HG03442 (cell line): ENCODE measurements at regions not wholly inside any gene's neighbourhood (a gene's known extent, or its start where the extent isn't known, plus 50 kb on each side); places are given as distances from the start of the nearest gene placed in this dataset.

Experiments
- ATAC-seq: cut with Tn5 transposase; IDR thresholded peaks from one replicate; pipeline ENCODE4 v1.9.1; 2021; ENCODE audit warnings: mild to moderate bottlenecking, moderate library complexity; ENCODE audit not compliant: unreplicated experiment

DNA sequence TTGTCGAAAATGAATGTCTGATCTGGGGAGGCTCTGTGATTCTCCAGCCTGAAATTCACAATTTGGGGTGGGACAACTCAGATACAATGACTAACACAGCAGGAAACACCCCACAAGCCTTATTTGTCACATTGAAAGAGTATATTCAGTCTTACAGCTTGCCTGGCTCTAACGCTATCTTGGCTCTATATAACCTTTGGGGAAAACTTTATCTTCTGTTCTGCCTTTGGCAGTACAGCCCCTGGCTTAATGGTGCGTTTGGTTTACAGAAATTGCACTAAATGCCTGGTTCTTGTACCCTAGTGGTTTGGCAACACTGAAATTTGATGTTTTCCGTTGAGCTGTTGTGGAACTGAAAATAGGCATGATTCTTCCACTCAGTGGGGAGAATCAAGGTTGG is 178.1 kb upstream of the VEGFC start:
- no peak for ATAC-seq

DNA sequence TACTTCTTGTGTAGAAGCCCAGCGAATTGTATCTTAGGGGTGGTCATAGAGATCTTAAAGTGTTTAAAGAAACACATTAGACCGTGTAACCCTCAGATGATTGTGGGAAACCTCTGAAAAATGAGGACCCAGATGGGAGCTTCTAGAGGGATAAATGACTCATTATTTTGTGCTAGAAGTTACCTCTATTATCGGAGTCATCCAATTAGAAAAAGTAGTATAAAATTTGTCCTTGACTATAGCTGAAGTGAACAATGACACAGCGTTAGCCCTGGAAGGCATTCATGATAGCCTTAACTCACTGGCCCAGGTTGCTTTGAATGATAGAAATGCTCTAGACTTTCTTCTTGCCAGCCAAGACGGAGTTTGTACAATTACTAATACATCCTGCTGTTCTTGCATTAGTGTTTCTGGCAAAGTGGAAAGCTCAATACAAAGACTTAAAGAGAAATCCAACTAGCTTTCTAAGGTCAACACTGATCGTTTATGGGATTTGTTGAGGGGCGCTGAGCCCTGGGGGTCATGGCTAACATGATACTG is 178.9 kb upstream of the VEGFC start:
- ATAC-seq, result no peak

DNA sequence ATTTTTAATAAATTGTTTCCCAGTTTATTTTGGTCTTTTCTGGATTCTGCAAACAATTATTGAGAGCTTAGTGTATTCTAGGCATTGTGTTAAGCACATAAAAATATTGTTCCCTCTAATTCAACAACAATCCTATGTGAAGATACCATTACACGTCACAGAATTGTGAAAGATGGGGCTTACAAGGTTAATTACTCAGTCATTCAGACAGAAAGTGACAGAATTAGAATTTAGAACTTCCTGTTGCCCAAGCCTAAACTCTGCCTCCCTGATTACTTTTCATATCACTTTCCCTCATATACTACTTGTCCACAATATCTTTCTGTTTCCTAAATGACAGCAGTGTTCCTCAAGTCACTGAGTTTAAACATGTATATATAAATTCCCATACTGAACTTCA is 186.7 kb upstream of the VEGFC start:
- ATAC-seq, result no peak

DNA sequence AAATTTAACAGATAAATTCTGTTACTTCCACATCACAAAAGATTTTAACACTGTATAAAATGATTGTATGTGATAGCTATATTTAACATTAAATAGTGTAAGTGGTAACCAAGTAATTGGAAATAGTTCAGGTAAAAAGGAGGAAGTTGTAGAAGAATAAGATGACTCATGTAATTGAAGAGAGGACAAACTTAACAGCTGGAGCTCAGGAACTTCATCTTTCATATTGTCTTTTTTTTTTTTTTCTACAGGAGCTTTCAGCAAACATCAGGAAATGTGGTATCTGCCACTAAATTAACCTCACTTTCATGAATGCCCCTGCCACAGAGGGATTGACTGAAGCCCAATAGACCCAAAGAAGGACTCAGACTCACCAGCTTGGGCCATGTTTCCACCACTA is 188.4 kb upstream of the VEGFC start:
- ATAC-seq, result no peak

DNA sequence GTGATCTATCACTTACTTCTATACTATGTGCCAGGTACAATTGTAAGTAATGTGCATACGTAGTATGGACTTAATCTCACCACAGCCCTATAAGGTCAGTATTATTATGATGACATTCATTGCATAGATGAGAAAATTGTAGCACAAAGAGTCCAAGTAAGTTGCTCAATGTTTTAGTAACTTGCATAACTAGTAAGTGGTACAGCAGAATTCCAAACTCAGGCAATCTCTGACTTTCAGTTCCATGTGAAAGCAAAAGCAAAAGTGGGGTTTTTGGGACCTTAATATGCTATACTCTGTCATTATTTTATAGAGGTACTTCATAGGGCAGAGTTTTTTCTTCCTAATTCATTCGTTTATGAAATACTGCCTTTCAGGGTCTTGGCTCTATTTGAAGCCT is 188.8 kb upstream of the VEGFC start:
- no peak for ATAC-seq

DNA sequence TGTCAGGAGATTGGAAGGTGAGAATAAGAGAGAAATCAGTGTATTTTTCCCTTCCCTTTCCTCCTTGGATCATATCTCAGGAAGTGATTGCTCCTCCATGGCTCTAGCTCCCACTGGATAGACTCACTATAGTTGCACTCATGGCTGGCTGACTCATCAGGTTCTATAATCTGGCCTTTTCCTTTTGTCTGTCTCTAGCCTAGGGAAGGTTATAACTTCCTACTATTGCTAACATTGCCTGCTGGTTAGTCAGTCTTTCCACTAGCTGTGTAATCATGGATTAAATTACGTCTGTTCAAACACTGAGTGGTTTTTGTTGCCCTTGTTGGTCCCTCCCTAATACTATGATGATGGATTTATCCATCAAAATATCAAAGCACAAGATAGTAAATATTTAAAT is 195.5 kb upstream of the VEGFC start:
- no peak for ATAC-seq

DNA sequence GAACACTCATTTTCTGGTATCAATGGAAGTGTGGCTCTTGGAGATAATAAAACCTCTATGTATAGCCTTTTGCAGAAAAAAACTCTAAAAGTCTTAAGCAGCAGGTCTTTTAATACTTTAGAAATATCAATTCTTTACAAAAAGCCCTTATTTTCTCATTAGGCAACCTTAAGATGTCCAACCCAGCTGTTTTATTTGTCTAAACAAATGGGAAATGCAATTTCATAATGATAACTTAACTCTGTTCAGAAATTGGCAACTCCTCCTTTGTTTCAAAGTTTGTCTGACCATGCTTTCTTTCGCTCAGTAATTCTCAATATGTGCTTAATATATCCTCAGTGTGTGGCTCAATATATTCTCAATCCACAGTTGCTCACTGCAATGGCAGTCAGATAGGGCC is 196.5 kb upstream of the VEGFC start:
- no peak for ATAC-seq

DNA sequence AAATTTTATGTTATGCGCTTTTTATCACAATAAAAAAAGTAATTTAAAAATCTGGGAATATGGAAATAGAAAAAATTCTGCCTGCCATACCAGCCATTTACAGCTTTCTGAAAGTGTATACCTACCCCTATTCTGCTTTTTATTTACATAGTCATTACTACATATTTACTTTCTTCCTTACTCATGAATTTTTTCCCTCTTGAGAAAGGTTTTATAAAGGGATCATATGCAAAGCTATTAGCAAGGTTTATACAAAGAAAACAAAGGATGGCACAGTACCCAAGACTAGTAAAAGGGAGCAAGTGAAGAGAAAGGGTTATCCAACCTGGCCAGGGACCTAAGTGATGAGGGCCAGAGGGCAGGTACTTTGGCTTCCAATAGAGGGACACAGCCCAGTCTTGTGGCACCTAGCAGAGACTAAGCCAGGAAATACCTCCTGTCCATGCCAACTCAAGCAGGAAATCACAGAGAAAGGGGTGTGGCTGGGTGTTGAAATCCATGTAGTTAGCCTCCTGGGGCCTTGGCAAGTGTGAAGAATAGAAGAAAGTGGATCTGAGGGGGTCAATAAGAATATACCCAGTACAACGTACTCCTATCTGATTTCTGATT is 207.3 kb upstream of the VEGFC start:
- no peak for ATAC-seq

DNA sequence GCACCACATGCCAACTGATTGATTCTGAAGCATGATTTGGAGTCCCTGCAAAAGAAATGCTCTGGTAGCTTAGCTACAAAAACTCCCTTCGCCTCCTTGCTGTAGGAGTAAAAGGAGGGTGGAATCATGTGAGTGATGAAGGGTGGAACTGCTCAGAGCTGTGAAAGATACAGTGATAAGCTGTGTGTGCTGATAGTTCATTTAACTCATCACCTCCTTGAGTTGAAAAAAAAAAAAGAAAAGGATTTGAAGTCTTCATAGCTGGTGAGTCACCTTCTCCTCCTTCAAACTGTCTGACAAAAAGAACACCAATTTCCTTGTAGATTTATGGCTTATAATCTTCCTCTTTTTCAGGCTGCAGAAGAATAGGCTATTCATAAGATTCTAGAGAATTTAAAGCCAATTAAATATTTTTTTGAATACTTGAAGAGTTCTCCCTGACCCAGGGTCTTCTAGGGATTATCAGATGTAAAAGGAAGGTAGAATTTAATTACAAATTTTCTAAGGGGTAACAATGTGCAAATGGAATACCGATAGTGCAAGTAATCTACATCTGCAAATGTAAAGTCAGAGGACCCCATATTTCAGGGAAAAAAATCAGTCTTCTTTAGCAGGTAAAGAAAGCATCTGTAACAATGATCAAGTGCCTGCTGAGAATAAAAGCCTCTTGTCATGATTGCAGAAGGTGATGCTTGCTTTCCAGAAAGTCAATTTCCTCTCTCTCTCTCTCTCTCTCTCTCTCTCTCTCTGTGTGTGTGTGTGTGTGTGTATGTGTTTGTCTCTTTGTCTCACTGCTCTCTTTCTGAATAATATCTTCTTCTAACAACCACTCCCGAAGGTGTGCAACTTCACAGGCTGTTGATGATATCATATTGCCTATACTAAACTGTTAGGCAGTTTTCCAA is 208.8 kb upstream of the VEGFC start:
- ATAC-seq, result no peak

DNA sequence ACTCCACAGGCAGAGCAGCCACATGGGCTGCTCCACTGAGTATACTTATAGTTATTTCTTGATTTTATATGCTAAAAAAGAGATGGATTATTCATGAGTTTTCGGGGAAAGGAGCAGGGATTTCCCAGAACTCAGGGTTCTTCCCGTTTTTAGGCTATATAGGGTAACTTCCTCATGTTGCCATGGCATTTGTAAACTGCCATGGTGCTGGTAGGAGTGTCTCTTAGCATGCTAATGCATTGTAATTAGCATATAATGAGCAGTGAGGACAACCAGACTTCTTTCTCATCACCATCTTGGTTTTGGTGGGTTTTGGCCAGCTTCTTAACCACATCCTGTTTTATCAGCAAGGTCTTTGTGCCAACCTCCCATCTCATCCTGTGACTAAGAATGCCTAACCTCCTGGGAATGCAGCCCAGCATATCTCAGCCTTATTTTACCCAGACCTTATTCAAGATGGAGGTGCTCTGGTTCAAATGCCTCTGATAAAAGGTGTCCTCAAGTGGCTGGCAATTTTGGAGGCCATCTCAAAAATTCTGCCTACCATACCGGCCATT is 213.0 kb upstream of the VEGFC start:
- no peak for ATAC-seq

DNA sequence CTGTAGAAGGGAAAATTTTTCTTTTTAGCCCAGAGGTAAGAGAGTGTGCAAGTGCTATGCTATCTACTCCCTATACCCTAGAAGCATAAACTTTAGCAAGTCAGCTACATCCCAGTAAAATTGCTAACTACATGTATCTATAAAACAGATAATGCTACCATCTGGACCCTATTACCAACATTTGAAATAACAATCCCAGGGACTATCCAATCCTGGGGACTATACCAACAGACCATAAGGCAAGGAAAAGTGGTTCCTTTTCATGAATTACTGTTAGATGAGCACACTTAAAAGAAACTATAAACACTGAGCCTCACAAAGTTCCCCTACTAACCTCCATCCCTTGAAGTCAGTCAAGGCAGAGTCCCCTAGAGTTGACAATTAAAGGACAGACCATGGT is 213.6 kb upstream of the VEGFC start:
- ATAC-seq, result no peak

DNA sequence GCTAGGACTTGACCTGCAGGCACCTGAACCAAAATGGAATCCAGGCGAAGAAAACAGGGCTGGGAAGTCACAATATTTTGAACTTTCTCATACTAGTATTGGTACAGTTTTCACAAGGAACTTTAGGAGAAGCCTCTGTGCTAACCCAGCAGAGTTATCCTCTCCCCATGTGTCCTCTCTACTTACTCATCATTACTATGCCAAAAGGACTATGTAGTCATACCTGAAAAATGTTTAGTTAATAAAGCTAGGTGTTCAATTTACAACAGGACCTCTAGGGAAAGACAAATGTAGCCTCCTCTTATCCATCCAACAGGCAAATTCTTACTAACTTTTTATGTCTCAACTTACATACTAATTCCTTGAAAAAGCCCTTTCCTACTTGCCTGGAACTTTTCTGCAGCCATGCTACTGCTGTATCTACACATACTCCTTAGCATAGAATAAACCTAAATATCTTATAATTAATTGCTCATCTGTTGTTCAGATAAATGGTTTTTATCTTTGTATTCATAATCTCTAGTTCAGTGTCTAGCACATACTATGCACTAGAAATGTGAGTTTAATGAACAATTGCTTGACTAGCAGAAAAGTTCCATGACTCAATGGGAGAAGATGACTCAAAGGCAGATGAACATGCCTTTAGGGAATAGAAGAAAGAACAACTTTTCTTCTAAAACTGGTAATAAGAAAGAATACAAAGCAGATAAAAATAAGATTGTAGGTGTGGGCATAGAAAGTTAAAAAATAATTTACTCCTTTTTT is 215.5 kb upstream of the VEGFC start:
- ATAC-seq, result no peak

DNA sequence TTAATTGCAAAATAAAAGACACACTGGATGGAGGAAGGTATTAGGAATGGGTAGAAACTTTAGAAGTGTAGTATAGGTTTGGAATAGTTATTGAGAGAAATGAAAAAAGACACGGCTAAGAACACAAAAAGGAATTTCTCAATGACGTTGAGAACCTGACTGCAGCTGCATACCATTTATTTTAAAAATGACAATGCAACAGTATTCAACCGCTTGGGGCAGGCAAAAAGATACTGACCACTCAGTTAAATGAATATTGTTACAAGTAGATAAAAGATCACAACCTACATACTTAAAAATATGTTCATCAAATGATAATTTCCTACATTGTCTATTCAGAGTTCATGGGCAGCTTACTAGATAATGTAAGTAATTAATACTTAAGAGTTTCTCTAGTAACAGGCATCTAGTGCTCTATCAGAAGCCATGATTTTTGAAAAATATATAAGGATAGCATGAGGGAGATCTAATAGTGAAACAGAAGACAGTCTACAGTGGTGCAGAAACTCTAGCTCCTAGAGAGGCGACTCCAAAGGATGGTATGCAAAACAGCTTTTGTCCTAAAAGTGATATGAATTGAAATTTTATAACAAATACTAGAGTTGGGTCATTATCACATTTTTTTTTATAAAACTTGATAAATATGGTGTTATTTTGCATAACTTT is 216.2 kb upstream of the VEGFC start:
- ATAC-seq, result no peak

DNA sequence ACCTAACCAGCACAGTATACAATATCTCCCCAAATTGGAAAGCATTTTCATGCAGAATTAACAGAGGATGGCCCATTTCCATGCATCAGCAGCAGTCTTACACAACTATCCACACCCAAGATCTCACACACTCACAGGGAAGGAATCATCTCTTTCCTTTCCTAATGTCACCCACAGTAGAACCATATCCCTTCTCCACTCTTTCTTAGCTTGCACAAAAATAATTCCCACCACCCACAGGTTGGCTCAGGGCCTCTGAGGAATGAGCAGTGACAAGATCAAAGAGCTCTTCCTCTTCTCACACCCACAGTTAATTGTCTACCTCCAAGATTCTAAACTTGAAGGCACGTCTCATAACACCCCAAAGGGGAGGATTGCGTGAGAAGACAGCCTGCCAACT is 217.7 kb upstream of the VEGFC start:
- no peak for ATAC-seq

DNA sequence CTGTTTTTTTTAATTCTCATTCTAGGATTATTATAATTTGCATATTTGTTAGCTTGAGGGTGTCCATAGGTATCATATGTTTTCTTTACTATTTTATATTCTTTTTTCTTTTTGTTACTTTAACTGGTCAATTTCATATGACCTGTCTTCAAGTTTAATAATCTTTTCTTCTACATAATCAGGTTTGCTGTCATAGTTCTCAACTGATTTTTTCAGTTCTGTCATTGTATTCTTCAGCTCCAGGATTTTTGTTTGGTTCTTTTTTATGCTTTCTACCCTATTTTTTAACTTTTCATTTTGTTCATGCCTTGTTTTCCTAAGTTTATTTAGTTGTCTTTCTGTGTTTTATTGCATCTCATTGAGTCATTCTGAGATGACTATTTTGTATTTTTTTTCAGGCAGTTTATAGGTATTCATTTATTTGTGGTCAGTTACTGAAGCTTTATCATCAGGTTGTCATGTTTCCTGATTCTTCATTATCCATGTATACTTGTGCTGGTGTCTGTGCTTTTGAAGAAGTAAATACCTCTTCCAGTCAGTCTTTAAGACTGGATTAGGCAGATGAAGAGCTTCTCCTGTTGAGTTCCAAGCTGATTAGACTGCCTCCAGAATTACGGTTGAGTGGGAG is 220.3 kb upstream of the VEGFC start:
- no peak for ATAC-seq

DNA sequence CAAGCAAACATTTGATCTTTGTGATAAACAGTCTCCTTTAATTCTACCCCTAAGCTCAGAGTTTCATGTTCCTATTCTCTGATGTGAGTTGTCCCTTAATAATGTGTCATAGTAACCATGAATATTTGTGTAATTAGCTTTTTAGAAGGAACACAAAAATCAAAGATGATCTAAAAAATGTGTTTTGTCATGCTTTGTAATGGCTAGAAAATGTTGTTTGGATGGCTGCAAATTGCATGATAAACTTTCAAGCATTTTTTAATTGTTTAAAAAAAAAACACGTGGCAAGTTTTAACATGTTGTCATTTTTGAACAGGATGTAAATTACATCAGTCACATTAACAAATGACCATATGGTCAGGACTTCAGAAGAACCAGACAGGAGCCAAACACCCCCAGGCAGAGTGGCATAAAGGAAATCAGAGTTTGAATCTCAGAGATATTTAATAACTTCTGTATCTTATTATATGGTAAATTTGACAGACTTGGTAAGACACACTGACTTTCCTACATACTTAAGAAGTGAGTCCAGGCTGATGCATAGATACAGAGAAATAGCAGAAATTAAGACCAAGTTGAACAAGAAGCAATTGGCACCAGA is 223.9 kb upstream of the VEGFC start:
- no peak for ATAC-seq

DNA sequence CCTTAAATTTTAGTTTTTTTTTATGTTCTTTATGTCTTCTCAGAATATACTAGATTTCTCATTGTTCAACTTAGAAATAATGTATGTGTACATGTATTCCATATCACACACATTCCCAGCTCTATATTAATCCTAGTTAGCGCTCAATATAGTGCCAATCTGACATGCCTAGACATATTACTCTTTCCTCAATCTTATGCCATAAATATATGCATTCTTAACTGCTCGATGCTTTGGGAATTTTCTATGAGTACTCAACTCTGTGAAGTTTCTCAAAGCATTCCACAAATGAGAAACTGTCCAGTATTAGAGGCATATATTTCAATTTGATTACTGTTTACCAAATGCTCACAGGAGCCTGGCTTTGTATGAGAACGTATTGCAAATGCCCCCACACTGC is 231.2 kb upstream of the VEGFC start:
- no peak for ATAC-seq

DNA sequence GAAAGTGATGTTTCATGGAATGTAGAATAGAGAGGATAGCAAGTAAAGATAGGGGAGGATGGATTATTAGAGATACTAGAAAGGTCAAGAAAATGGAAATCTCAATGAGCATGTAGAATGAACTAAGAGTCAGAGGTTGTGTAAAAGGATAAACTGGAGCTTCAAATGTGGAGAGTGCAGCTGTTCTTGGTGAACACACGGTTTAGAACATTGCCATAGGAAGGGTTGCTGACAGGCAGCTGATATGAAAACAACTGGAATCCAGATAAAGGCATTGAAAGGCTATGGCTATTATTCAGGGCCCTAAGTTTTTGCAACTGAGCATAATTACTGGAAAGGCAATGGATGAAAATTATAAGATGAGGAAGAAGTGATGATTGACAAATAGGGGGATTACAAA is 239.6 kb upstream of the VEGFC start:
- ATAC-seq, result no peak

DNA sequence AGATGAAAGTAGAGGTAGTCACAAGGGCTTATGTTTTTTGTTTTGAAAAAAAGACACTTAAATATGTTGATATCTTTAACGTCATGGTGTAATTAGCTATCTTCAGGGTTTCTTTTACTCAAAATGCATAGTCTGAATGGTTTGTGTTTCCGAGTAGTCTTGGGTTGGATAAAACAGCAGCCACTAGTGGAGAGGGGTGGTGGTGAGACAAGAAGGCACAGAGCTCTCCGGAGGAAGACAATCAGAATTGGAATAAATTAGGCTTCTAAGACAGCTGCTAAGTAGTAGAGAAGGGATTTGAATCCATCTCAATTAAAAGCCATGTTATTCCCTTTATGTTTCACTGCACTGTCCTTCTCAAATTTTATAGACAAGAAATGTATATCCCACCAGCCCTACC is 240.4 kb upstream of the VEGFC start:
- ATAC-seq, result no peak

DNA sequence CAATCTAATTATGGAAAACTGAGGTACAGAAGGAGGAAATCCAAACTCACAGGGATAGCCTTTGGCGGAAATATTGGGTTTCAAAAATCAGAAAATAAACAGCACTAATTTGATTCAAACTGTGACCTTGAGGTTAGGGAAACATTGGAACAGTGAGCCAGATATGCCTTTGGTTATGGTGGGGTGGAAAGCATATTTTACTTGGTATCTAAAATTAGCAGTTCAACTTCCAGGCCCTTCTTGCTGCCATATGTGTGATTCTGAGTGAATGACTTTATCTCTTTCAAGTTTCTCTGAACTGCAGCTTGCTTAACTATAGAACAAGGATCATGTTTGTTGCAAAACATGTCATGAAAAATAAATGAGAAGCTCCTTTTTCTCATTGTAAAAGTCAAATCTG is 240.9 kb upstream of the VEGFC start:
- ATAC-seq, result no peak
